HG02571 (cell line): ENCODE measurements at regions not wholly inside any gene's neighbourhood (a gene's known extent, or its start where the extent isn't known, plus 50 kb on each side); places are given as distances from the start of the nearest gene placed in this dataset.
"Not testable (repeated sequence)": the region's sequence is repeated elsewhere in the genome, so short reads cannot be mapped to it uniquely, and the experiment has no call there.

Experiments
- ATAC-seq: cut with Tn5 transposase; IDR thresholded peaks from one replicate; pipeline ENCODE4 v1.9.1; 2021; ENCODE audit warnings: mild to moderate bottlenecking, moderate library complexity; ENCODE audit not compliant: unreplicated experiment

DNA sequence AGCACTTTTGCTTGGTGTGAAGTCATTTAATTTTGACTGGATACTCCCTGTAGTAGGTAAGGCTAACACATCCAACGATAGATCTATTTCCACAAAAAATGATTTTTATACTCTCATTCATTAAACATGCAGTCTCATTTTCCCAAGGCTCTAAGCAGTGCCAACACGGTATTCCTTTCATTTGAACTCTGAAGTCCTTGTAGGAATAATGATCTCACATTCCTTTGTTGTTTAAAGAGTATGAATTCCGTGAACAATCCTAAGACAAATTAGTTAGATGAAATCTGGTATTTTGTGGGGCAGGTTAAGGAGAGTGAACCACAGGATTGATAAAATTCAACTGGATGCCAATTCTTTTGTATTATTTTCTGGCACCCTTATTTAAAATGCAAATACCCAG, 66.6 kb downstream of the LACC1 start:
- ATAC-seq = no peak

DNA sequence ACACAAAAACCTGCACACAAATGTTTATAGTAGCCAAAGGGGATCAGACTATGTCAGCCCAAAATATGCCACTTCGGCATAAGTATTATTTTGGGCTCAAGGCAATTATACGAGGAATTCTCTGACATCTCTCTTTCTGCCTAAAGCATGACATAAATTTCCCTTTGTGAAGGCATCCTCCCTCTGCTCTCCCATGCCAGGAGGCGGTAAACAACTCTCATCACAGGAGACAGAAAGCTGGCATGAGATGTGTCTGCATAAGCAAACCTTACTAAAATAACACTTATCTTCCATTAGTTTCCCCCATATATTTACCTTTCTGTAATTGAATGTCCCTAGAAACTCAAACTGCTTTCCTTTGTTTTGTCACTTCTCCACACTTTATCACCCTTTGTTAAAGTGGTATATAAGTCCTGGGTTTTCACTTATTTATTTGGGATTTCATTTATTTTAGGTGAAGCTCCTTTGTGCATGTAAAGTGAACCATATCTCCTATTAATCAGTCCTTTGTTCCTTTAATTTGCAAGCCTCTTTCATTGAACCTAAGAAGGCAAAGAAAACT, 68.3 kb downstream of the LACC1 start:
- ATAC-seq = no peak

DNA sequence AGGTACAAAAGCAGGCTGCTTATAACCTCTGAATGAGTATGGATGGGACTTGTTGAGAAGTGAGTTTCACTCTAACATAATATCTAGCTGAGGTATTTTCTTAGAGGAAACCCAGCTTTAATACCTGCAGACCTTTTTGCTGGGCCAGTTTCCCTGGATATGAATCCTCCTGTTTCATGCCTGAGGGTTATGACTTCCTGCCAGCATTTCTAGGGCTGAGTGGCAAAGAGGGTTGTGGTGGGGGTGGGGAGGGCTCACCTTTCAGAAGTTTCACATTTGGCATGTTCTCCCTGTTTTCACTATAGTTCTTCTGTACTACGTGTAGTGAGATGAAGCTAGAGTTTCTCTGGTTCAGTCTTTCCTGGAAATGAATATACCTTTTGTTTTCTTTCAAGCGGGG, 73.7 kb downstream of the LACC1 start:
- ATAC-seq = no peak

DNA sequence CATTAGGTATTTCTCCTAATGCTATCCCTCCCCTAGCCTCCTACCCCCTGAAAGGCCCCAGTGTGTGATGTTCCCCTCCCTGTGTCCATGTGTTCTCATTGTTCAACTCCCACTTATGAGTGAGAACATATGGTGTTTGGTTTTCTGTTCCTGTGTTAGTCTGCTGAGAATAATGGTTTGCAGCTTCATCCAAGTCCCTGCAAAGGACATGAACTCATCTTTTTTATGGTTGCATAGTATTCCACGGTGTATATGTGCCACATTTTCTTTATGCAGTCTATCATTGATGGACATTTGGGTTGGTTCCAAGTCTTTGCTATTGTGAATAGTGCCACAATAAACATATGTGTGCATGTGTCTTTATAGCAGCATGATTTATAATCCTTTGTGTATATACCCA, 77.3 kb downstream of the LACC1 start:
- ATAC-seq = not testable (repeated sequence)

DNA sequence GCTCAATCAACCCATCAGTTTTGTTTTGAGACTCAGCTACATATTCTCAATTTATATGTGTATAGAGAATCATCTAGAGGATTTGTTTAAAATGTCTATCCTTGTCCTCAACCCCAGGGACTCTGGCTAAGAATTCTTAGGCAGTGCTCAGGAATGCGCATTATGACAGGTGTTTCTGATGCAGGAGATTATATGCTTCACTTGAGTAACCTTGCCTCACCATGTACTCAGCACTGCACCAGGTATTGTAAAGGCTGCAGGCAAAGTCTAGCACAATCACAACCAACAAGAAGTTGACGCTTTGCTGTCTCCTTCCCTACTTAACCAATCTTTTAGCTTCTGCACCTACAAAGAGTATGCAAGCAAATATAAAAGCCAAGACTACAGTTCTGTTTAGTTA, 79.6 kb downstream of the LACC1 start:
- no peak for ATAC-seq

DNA sequence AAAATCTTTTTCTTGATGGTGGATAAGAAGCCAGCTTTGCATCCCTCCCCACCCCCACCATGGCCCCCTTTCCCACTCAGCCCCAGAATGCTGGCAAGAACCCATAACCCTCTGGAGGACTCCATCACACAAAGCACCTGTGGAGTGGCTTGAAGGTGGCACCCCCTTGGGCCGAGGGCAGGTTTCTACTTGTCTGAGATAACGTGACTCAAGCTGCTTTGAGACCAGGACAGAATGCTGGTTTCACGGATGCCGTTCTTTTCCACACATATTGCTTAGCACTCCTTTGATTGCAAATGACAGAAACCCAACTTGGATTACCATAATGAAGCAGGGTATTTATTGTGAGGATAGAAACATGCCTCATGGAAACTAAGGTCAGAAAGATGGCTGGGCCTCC, 82.2 kb downstream of the LACC1 start:
- ATAC-seq = no peak

DNA sequence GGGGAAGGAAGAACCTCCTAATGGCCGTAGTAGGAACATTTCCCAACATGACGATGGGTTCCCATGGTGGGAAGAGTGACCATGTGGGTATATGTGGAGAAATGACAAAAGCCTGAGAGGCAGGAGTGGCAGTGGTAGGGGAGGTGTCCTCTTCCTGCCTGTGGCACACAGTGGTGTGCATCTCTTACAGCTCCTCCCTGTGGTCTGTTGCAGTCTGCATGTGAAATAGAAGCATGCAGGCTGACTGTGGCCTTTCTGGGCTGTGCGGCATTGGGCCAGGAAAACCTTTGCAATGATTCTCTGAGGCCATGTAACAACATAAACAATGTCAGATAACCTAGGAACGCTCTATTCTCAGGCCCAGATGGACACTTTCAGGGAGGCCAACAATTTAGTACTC, 84.0 kb downstream of the LACC1 start:
- ATAC-seq = no peak

DNA sequence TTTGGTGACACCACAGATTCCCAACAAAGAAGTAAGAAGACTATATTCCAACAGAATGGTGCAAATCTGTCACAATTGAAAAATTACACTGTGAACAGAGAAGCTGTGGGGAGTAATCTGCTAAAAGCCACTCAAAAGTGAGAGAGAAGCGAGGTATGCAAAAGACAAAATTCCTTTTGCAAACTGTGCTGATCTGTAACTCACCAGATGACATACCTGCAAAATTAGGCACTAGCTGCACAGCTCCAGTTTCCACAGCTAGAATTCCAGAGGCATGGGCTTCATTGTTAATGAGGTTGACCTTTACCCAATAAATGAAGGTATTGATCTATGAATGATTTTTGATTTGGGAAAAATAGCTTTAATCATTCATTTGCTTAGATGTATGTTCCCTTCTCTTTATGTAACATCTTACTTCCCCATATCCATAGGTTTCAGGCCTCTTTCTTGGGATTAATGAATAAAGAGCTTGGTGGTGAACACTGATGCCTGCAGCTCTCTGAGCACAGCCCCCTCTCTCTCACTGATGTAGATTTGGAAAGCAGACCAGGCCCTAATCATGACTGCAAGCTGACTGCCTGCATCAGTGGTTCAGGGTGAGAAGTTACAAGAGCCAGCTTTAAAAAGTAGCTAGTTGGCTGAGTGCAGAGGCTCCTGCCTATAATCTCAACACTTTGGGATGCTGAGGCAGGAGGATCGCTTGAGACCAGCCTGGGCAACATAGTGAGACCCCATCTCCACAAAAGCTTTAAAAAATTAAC, 85.2 kb downstream of the LACC1 start:
- ATAC-seq = no peak

DNA sequence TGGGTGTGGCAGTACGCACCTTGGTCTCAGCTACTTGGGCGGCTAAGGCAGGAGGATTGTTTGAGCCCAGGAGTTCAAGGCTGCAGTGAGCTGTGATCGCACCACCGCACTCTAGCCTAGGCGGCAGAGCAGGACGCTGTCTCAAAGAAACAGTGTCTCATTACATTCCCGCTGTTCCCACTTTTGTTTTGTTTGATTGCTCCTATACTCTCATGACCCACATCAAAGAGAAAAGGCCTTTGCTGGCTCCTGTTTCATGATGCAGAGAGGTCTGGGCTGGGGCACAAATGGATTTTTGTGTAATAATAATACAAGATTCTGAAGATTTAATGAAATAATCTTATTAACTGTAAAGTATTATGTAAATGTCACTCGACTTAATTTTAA, 85.7 kb downstream of the LACC1 start:
- ATAC-seq = no peak

DNA sequence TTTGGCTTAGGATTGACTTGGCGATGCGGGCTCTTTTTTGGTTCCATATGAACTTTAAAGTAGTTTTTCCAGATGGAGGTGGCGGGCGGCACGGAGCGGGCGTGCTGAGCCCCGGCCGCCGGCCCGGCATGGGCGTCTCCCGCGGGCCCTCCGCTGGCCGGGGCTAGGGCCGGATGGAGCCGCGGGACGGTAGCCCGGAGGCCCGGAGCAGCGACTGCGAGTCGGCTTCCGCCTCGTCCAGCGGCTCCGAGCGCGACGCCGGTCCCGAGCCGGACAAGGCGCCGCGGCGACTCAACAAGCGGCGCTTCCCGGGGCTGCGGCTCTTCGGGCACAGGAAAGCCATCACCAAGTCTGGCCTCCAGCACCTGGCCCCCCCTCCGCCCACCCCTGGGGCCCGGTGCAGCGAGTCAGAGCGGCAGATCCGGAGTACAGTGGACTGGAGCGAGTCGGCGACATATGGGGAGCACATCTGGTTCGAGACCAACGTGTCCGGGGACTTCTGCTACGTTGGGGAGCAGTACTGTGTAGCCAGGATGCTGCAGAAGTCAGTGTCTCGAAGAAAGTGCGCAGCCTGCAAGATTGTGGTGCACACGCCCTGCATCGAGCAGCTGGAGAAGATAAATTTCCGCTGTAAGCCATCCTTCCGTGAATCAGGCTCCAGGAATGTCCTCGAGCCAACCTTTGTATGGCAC, 88.7 kb downstream of the LACC1 start:
- not testable (repeated sequence) for ATAC-seq

DNA sequence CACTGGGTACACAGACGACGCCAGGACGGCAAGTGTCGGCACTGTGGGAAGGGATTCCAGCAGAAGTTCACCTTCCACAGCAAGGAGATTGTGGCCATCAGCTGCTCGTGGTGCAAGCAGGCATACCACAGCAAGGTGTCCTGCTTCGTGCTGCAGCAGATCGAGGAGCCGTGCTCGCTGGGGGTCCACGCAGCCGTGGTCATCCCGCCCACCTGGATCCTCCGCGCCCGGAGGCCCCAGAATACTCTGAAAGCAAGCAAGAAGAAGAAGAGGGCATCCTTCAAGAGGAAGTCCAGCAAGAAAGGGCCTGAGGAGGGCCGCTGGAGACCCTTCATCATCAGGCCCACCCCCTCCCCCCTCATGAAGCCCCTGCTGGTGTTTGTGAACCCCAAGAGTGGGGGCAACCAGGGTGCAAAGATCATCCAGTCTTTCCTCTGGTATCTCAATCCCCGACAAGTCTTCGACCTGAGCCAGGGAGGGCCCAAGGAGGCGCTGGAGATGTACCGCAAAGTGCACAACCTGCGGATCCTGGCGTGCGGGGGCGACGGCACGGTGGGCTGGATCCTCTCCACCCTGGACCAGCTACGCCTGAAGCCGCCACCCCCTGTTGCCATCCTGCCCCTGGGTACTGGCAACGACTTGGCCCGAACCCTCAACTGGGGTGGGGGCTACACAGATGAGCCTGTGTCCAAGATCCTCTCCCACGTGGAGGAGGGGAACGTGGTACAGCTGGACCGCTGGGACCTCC, 89.4 kb downstream of the LACC1 start:
- not testable (repeated sequence) for ATAC-seq

DNA sequence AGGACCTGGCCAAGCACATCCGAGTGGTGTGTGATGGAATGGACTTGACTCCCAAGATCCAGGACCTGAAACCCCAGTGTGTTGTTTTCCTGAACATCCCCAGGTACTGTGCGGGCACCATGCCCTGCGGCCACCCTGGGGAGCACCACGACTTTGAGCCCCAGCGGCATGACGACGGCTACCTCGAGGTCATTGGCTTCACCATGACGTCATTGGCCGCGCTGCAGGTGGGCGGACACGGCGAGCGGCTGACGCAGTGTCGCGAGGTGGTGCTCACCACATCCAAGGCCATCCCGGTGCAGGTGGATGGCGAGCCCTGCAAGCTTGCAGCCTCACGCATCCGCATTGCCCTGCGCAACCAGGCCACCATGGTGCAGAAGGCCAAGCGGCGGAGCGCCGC, 90.2 kb downstream of the LACC1 start:
- ATAC-seq = not testable (repeated sequence)

DNA sequence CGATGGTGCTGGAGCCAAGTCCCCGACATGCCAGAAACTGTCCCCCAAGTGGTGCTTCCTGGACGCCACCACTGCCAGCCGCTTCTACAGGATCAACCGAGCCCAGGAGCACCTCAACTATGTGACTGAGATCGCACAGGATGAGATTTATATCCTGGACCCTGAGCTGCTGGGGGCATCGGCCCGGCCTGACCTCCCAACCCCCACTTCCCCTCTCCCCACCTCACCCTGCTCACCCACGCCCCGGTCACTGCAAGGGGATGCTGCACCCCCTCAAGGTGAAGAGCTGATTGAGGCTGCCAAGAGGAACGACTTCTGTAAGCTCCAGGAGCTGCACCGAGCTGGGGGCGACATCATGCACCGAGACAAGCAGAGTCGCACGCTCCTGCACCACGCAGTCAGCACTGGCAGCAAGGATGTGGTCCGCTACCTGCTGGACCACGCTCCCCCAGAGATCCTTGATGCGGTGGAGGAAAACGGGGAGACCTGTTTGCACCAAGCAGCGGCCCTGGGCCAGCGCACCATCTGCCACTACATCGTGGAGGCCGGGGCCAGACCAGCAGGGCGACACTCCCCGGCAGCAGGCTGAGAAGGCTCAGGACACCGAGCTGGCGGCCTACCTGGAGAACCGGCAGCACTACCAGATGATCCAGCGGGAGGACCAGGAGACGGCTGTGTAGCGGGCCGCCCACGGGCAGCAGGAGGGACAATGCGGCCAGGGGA, 91.0 kb downstream of the LACC1 start:
- ATAC-seq = not testable (repeated sequence)

DNA sequence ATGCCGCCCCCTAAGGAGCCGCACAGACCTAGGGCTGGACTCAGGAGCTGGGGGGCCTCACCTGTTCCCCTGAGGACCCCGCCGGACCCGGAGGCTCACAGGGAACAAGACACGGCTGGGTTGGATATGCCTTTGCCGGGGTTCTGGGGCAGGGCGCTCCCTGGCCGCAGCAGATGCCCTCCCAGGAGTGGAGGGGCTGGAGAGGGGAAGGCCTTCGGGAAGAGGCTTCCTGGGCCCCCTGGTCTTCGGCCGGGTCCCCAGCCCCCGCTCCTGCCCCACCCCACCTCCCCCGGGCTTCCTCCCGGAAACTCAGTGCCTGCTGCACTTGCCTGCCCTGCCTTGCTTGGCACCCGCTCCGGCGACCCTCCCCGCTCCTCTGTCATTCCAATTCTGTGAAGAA, 91.6 kb downstream of the LACC1 start:
- ATAC-seq = not testable (repeated sequence)

DNA sequence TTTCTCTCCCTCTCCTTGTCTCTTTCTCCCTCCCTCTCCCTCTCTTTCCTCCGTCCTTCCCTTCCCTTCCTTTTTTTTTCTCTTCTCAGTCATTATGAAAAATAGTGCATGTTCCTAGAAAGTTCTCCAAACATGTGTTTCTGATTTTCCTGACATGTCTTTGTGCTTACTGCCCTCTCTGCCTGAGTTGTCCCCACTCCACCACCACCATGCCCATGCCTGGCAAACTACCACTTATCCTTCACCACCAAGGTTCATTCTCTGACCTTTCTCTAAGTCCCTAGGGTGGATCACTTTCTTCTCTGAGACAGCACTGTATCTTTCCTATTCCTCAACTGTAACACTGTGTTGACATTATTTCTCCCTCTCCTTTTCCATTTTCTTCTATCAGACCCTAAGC, 98.2 kb downstream of the LACC1 start:
- no peak for ATAC-seq

DNA sequence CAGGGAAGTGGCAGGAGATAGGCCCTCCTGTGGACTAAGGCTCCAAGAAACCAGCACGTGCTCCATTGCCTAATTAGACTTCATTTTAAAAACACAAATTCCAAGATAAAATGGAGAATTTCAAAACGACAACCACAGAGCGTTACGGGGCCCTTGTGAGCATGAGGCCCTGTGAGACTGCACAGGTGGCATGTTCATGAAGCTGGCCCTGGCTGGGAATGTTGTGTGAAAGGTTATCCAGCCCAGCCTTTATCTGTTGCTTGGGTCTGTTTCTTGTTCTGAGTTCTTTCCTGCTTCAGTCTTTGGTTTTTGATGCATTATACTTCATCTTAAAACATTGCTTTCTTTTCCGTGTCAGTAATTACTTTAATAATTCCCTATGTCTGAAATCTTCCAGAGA, 99.0 kb downstream of the LACC1 start:
- no peak for ATAC-seq

DNA sequence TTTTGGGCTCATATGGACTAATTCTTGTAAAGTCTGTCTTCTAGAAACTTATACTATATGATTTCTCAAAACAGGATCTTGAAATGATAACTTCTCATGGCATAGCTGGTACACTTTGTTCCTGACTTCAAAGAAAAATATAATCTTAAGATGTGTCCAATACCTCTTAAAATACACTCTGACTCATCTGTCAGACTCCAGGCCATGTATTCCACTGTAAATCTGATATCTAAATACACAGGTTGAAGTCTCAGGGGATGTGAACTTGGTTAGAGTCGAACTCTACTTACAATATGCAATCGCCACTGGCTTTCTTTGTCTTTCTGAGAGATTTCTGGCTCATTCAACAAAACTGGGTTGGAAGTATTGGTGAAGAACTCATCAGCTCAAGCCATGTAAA, 99.8 kb downstream of the LACC1 start:
- ATAC-seq = no peak

DNA sequence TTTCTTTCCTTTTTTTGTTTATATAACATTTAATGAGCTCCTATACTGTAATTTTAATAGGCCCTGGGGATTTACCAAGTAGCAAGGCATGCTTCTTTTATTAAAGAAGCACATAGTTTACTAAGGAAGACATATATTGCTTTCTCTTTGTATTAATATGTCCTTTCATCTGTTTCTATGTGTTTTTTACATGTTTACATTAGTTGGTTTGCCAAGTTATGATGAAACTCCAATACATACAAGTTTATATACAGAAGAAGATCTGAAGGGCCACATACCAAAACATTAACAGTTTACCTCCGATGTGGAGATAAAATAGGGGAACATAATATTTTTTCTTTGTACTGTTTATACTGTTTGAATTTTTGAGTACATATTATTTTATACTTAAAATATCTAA, 100.9 kb downstream of the LACC1 start:
- no peak for ATAC-seq

DNA sequence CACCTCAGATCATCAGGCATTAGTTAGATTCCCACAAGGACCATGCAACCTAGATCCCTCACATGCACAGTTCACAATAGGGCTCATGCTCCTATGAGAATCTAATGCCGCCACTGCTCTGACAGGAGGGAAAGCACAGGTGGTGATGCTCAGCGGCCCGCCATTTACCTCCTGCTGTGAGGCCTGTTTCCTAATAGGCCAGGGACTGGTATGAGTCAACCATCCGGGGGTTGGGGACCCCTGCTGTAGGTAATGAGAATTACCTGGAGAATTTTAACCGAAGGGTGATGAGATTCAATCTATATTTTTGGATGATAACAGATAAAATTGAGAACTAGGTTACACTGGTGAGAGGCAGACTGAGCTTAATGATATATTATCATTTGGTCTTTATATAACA, 101.4 kb downstream of the LACC1 start:
- ATAC-seq = no peak

DNA sequence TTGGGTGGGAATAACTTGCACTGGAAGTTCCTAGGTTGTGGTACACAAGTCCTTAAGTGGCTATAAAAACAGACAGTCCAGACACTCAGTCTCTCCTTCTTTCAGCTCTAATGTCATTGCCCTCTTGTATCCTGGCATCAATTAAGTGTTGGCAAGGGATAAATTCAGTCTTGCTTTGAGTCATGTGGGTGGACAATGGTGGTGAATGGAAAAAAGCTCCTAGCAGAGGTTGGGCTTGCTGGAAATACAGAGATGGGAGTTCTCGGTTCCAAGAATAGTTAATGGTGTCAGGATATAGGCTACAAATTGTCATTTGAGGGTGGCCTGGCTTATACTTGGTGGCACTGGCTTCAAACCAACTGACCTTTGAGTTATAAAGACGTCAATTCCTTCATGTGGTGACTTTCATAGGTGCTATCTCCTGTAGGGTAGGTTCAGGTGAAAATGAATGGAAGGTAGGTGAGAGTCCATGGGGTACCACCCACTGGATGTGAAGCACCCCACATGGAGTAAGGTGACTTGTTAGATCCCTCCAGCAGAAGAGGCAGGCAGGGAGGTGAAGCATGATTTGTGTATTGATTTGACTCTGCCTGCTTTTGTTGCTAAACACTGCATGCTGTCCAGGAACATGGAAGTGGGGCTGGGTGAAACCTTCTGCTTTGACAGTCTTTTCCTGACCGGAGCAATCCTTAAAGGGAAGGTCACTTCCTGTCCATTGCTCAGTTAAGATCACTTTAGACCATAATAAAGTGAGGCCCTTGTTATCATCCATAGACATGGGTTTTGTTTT, 102.0 kb downstream of the LACC1 start:
- no peak for ATAC-seq
